Neural cell (in vitro differentiated cells): ENCODE measurements at regions not wholly inside any gene's neighbourhood (a gene's known extent, or its start where the extent isn't known, plus 50 kb on each side); places are given as distances from the start of the nearest gene placed in this dataset.

Source experiments
- EP300 ChIP-seq: fragments of 450-650 bp; conservative IDR thresholded peaks from 2 replicates; pipeline ENCODE4 v1.6.1; 2014; ENCODE audit warnings: antibody characterized with exemption, mild to moderate bottlenecking, moderate library complexity; ENCODE audit not compliant: poor library complexity, severe bottlenecking
- EZH2 ChIP-seq: fragments of 200-600, 300-800 bp; shearing (Covaris generic), sonication (generic); IDR thresholded peaks from 2 replicates; pipeline ENCODE4 v1.6.1; 2014; ENCODE audit warnings: antibody characterized with exemption, low read length, borderline replicate concordance, mild to moderate bottlenecking; ENCODE audit not compliant: insufficient read depth, poor library complexity, severe bottlenecking
- MXI1 ChIP-seq: fragments of 450-650 bp; conservative IDR thresholded peaks from 2 replicates; pipeline ENCODE4 v1.6.1; 2014; ENCODE audit warnings: antibody characterized with exemption, mild to moderate bottlenecking; ENCODE audit not compliant: poor library complexity, severe bottlenecking
- POLR2AphosphoS5 ChIP-seq: IDR thresholded peaks from 2 replicates; pipeline ENCODE4 v1.6.1; 2012
- TF ChIP-seq, protein P1 (sequence below): fragments of 450-650 bp; IDR thresholded peaks from 2 replicates; pipeline ENCODE4 v1.5.1; 2014; ENCODE audit warnings: antibody characterized with exemption, mild to moderate bottlenecking, moderate library complexity; ENCODE audit not compliant: poor library complexity, severe bottlenecking

- TF ChIP-seq, protein P1, sequence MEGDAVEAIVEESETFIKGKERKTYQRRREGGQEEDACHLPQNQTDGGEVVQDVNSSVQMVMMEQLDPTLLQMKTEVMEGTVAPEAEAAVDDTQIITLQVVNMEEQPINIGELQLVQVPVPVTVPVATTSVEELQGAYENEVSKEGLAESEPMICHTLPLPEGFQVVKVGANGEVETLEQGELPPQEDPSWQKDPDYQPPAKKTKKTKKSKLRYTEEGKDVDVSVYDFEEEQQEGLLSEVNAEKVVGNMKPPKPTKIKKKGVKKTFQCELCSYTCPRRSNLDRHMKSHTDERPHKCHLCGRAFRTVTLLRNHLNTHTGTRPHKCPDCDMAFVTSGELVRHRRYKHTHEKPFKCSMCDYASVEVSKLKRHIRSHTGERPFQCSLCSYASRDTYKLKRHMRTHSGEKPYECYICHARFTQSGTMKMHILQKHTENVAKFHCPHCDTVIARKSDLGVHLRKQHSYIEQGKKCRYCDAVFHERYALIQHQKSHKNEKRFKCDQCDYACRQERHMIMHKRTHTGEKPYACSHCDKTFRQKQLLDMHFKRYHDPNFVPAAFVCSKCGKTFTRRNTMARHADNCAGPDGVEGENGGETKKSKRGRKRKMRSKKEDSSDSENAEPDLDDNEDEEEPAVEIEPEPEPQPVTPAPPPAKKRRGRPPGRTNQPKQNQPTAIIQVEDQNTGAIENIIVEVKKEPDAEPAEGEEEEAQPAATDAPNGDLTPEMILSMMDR = no peak
- TF ChIP-seq EP300 (no peak), EZH2 (no peak), MXI1 (no peak), POLR2AphosphoS5 (no peak)
Measured at GRCh38 chr11:15742626-15743519, 613.5 kb downstream of the SOX6 start.
